ENCODE measurements at regions not wholly inside any gene's neighbourhood (a gene's known extent, or its start where the extent isn't known, plus 50 kb on each side); places are given as distances from the start of the nearest gene placed in this dataset.

GRCh38 chr2:118225666-118226065 lies 137.4 kb downstream of the INSIG2 start:
- peak; percentile 6 to 58 for DNase-seq

GRCh38 chr2:118224895-118225311 lies 136.6 kb downstream of the INSIG2 start:
- peak; percentile 57 to 74 for DNase-seq

- DNase-seq: peak; percentile 14 to 34
Measured at GRCh38 chr2:118223992-118224894, 136.0 kb downstream of the INSIG2 start.

- DNase-seq: peak; percentile 12 to 39
Measured at GRCh38 chr2:118223511-118223991, 135.3 kb downstream of the INSIG2 start.

GRCh38 chr2:118222672-118223421 lies 134.6 kb downstream of the INSIG2 start:
- DNase-seq: peak in 1 of 2 experiments; percentile 36

- no peak for DNase-seq
Measured at GRCh38 chr2:118222273-118222594, 134.0 kb downstream of the INSIG2 start.

- DNase-seq: peak; percentile 31 to 78
Measured at GRCh38 chr2:118221536-118222272, 133.4 kb downstream of the INSIG2 start.

- no peak for DNase-seq
Measured at GRCh38 chr2:118219611-118220010, 131.3 kb downstream of the INSIG2 start.

- DNase-seq: no peak
Measured at GRCh38 chr2:118216224-118216623, 128.0 kb downstream of the INSIG2 start.

GRCh38 chr2:118209727-118210126 lies 121.5 kb downstream of the INSIG2 start:
- DNase-seq: no peak

- DNase-seq: no peak
Measured at GRCh38 chr2:118207889-118208288, 119.6 kb downstream of the INSIG2 start.

GRCh38 chr2:118202707-118203303 lies 114.5 kb downstream of the INSIG2 start:
- peak in 1 of 2 experiments; percentile 67 for DNase-seq

GRCh38 chr2:118198268-118198667 lies 110.0 kb downstream of the INSIG2 start:
- DNase-seq: no peak

- no peak for DNase-seq
Measured at GRCh38 chr2:118197011-118197675, 108.9 kb downstream of the INSIG2 start.

GRCh38 chr2:118190474-118190873 lies 102.2 kb downstream of the INSIG2 start:
- DNase-seq: peak; percentile 89 to 95

GRCh38 chr2:118186858-118187254 lies 98.6 kb downstream of the INSIG2 start:
- DNase-seq: no peak

- DNase-seq: peak; percentile 58 to 80
Measured at GRCh38 chr2:118186110-118186857, 98.0 kb downstream of the INSIG2 start.

- DNase-seq: peak; percentile 58 to 70
Measured at GRCh38 chr2:118185210-118186109, 97.2 kb downstream of the INSIG2 start.

GRCh38 chr2:118183381-118183780 lies 95.1 kb downstream of the INSIG2 start:
- DNase-seq: no peak

- no peak for DNase-seq
Measured at GRCh38 chr2:118179445-118179844, 91.2 kb downstream of the INSIG2 start.
